B cell (primary cell): ENCODE measurements at regions not wholly inside any gene's neighbourhood (a gene's known extent, or its start where the extent isn't known, plus 50 kb on each side); places are given as distances from the start of the nearest gene placed in this dataset.

Source experiments
- ATAC-seq: fragments of 200-7000 bp; cut with Tn5 transposase; one replicate; pipeline ENCODE4 v1.10.0; 2021; ENCODE audit warnings: low read depth, mild to moderate bottlenecking, moderate number of reproducible peaks, moderate library complexity
- CTCF ChIA-PET: fragments of 350-600 bp; sonication (Branson Sonifier 250); formaldehyde crosslinking; loops from one replicate; lab custom pipeline; 2021; ENCODE audit warnings: antibody characterized with exemption, inconsistent platforms; lab: Charles Lee
- POLR2A ChIA-PET: fragments of 350-600 bp; sonication (Branson Sonifier 250); formaldehyde crosslinking; loops from one replicate; lab custom pipeline; 2021; ENCODE audit warnings: antibody characterized with exemption; lab: Charles Lee
- DNase-seq: peaks from one replicate; pipeline ENCODE4 v3.0.0; 2013
- H2AFZ ChIP-seq: 2 replicates; pipeline ENCODE4 v1.6.1; 2012; ENCODE audit warnings: mild to moderate bottlenecking, low read depth, low read length; ENCODE audit not compliant: insufficient read depth, poor library complexity, severe bottlenecking
- H3K27ac ChIP-seq, 2 donors: 1 replicate in 1 of 2; 2 replicates in 1 of 2; pipeline ENCODE4 v1.5.1; 2012 to 2013; ENCODE audit warnings: low read length in 2 of 2, mild to moderate bottlenecking in 2 of 2, moderate library complexity in 1 of 2
- H3K27me3 ChIP-seq, 4 experiments: fragments of 200-600 bp in 1 of 4; sonication (generic) in 1 of 4; replicated peaks in 1 of 4; 1 replicate in 2 of 4; 2 replicates in 2 of 4; pipeline versions ENCODE4 v1.6.1 to v1.7.0; 2013 to 2016; ENCODE audit warnings: low read length in 3 of 4, mild to moderate bottlenecking in 2 of 4, mixed read lengths in 1 of 4, moderate library complexity in 1 of 4; ENCODE audit not compliant: insufficient read depth in 4 of 4, control insufficient read depth in 3 of 4; ENCODE audit errors: control extremely low read depth in 1 of 4
- H3K36me3 ChIP-seq, 2 experiments: replicated peaks in 1 of 2; 1 replicate in 1 of 2; 2 replicates in 1 of 2; pipeline versions ENCODE4 v1.6.1 to v1.7.1; 2013; ENCODE audit warnings: low read length in 1 of 2; ENCODE audit not compliant: insufficient read depth in 2 of 2, control insufficient read depth in 1 of 2; ENCODE audit errors: control extremely low read depth in 1 of 2, extremely low read depth in 1 of 2
- H3K4me1 ChIP-seq, 2 donors: fragments of 200-600 bp in 1 of 2; sonication (generic) in 1 of 2; 1 replicate in 1 of 2; 2 replicates in 1 of 2; pipeline versions ENCODE4 v1.5.1 to v1.6.1; 2013 to 2017; ENCODE audit warnings: low read length in 2 of 2; ENCODE audit not compliant: control insufficient read depth in 2 of 2, insufficient read depth in 2 of 2
- H3K4me2 ChIP-seq: replicated peaks from 2 replicates; pipeline ENCODE3; 2012; ENCODE audit warnings: mild to moderate bottlenecking, low read depth, low read length; ENCODE audit not compliant: poor library complexity, severe bottlenecking
- H3K4me3 ChIP-seq, 5 experiments: fragments of 200-600 bp in 1 of 5; sonication (generic) in 1 of 5; 1 replicate in 3 of 5; 2 replicates in 2 of 5; pipeline versions ENCODE4 v1.5.1 to v1.7.0; 2011 to 2016; ENCODE audit warnings: low read length in 4 of 5, mild to moderate bottlenecking in 4 of 5, low read depth in 2 of 5, control low read depth in 1 of 5, moderate library complexity in 1 of 5; ENCODE audit not compliant: insufficient read depth in 1 of 5; ENCODE audit errors: control extremely low read depth in 1 of 5, extremely low read depth in 1 of 5
- H3K79me2 ChIP-seq: fragments of 200-600 bp; sonication (generic); one replicate; pipeline ENCODE4 v1.6.0; 2016; ENCODE audit warnings: low read length; ENCODE audit not compliant: control insufficient read depth, insufficient read depth
- H3K9ac ChIP-seq: fragments of 200-600 bp; sonication (generic); 2 replicates; pipeline ENCODE4 v1.6.1; 2017; ENCODE audit warnings: mild to moderate bottlenecking, low read length, moderate library complexity
- H3K9me3 ChIP-seq, 3 donors: one replicate each; pipeline versions ENCODE4 v1.6.1 to v1.7.1; 2013; ENCODE audit warnings: low read length in 2 of 3; ENCODE audit not compliant: control insufficient read depth in 2 of 3, insufficient read depth in 1 of 3; ENCODE audit errors: control extremely low read depth in 1 of 3
- H4K20me1 ChIP-seq: 2 replicates; pipeline ENCODE4 v1.6.0; 2012; ENCODE audit warnings: mild to moderate bottlenecking, low read length; ENCODE audit not compliant: insufficient read depth, control insufficient read depth, poor library complexity, severe bottlenecking
- H3K27ac Mint-ChIP-seq: one replicate; pipeline ENCODE4 v1.8.0; 2021; ENCODE audit warnings: mixed read lengths
- H3K27me3 Mint-ChIP-seq: one replicate; pipeline ENCODE4 v1.8.0; 2021; ENCODE audit warnings: mixed read lengths
- H3K4me1 Mint-ChIP-seq: one replicate; pipeline ENCODE4 v1.8.0; 2021; ENCODE audit warnings: mixed read lengths
- H3K4me3 Mint-ChIP-seq: one replicate; pipeline ENCODE4 v1.8.0; 2021; ENCODE audit warnings: mixed read lengths
- H3K9me3 Mint-ChIP-seq: one replicate; pipeline ENCODE4 v1.8.0; 2022; ENCODE audit warnings: mixed read lengths; ENCODE audit not compliant: insufficient read depth
- CTCF ChIP-seq: fragments of 200-600 bp; IDR thresholded peaks from one replicate; pipeline ENCODE4 v1.8.0; 2022; ENCODE audit warnings: antibody characterized with exemption, mild to moderate bottlenecking
- EZH2 ChIP-seq: IDR thresholded peaks from 2 replicates; pipeline ENCODE4 v1.6.1; 2012; ENCODE audit warnings: borderline replicate concordance, low read depth, mild to moderate bottlenecking, moderate library complexity, low read length; ENCODE audit not compliant: insufficient read depth, poor library complexity, severe bottlenecking
- WGBS: methylation state at CpG from one replicate; pipeline ENCODE4 v1.1.5; 2013; ENCODE audit warnings: missing lambda C conversion rate; ENCODE audit not compliant: insufficient coverage; 5-methylcytosine and 5-hydroxymethylcytosine counted together
- intact Hi-C: fragments of 100-400 bp; cut with micrococcal nuclease; formaldehyde crosslinking; loops from one replicate; pipeline ENCODE4 v1.10.0; 2022

GRCh38 chr3:118097226-118097625 is 937.4 kb downstream of the IGSF11 start:
- no peak overlapping the region for H3K27ac Mint-ChIP-seq
- Histone ChIP-seq H4K20me1 (no peaks in the 10 kb centered on the region), H3K36me3 (no peaks in the 10 kb centered on the region), H3K79me2 (no peaks in the 10 kb centered on the region), H3K9ac (no peak overlapping the region), H3K4me1 (no peaks in the 10 kb centered on the region), H3K27ac (no peak overlapping the region), H3K4me3 (no peak overlapping the region), H2AFZ (no peak overlapping the region), H3K27me3 (no peaks in the 10 kb centered on the region), H3K4me2 (no peak overlapping the region), H3K9me3 (peaks cover 1 to 8% (median 7%) of the 10 kb centered on the region in 3 donors)
- intact Hi-C loops, result no loop called here
- POLR2A ChIA-PET, result no interaction called here
- WGBS, result 86% methylated on average over 1 of the region's 2 CpGs
- peaks cover 5% of the 10 kb centered on the region for H3K9me3 Mint-ChIP-seq
- H3K27me3 Mint-ChIP-seq, result no peaks in the 10 kb centered on the region
- ATAC-seq, result no peak
- CTCF ChIA-PET, result no interaction called here
- TF ChIP-seq CTCF (no peak), EZH2 (no peak)
- no peaks in the 10 kb centered on the region for H3K4me1 Mint-ChIP-seq
- no peak for DNase-seq
- no peak overlapping the region for H3K4me3 Mint-ChIP-seq

GRCh38 chr3:118097660-118098059 is 937.0 kb downstream of the IGSF11 start:
- POLR2A ChIA-PET, result no interaction called here
- TF ChIP-seq EZH2, result no peak
- TF ChIP-seq CTCF, result no peak

More at GRCh38 chr3:118097660-118098059, 937.0 kb downstream of the IGSF11 start:
- Histone ChIP-seq H3K4me3 (no peak overlapping the region), H2AFZ (no peak overlapping the region), H3K4me2 (no peak overlapping the region), H3K36me3 (no peaks in the 10 kb centered on the region), H3K27me3 (no peaks in the 10 kb centered on the region), H3K9ac (no peak overlapping the region), H3K79me2 (no peaks in the 10 kb centered on the region), H3K9me3 (peaks cover 1 to 8% (median 7%) of the 10 kb centered on the region in 3 donors), H3K4me1 (no peaks in the 10 kb centered on the region), H4K20me1 (no peaks in the 10 kb centered on the region), H3K27ac (no peak overlapping the region)
- Mint-ChIP-seq H3K4me1 (no peaks in the 10 kb centered on the region), H3K9me3 (peaks cover 1% of the 10 kb centered on the region), H3K4me3 (no peak overlapping the region), H3K27me3 (no peaks in the 10 kb centered on the region), H3K27ac (no peak overlapping the region)
- DNase-seq (no peak), ATAC-seq (no peak)
- CTCF ChIA-PET, result no interaction called here
- intact Hi-C loops, result no loop called here
- WGBS, result no CpG with 5 or more reads among the region's 1 CpG
